Suprapubic skin (tissue), 4 donors: ENCODE measurements at regions not wholly inside any gene's neighbourhood (a gene's known extent, or its start where the extent isn't known, plus 50 kb on each side); places are given as distances from the start of the nearest gene placed in this dataset.

Experiments used
- EP300 ChIP-seq: sonication (generic); formaldehyde crosslinking; IDR thresholded peaks from one replicate; pipeline ENCODE4 v1.6.1; 2017; ENCODE audit warnings: antibody characterized with exemption
- POLR2AphosphoS5 ChIP-seq, 3 donors: sonication (generic); formaldehyde crosslinking; IDR thresholded peaks; one replicate each; pipeline ENCODE4 v1.6.1; 2017; ENCODE audit warnings: antibody characterized with exemption in 3 of 3
- TF ChIP-seq, protein P1 (sequence below), 2 donors: fragments of 200-600 bp in 1 of 2; fragments of 450-650 bp in 1 of 2; sonication (generic) in 1 of 2; IDR thresholded peaks; one replicate each; pipeline ENCODE4 v1.5.1; 2016 to 2019; ENCODE audit warnings: antibody characterized with exemption in 2 of 2, mild to moderate bottlenecking in 1 of 2, moderate library complexity in 1 of 2

DNA sequence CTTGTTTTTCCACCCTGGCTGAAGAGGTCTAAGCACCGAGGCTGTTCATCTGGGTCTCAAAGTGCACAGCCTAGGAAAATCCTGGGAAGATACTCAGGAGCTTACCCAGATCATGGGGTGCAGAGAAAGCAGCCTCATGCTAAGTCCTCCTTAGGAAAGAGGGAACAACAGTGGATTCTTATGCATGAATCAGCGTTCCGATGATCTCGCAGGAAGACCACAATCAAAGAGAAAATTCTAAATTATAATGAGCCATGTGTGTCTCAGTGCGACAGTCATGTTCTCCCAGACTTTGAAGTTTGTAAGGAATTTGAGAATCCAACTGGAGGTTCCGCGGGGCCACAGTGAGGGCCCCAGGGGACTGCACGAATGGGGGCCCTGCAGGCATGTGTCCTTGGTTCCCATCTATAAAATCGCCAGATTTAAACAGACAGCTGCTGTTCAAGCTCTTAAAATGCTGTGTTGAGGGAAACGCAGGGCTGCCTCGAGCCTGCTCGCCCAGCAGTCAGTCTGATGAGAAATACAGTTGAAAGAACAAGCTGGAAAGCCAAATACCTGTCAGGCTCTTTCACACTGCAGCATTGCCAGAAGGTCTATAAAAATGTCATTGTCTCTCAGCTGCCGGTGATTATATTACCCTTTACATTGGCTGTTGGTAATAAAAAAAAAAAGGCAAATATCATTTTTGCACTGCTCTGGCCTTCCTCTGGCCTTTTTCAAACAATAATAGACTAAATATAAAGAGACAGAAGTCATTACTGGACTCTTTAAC lies 152.1 kb downstream of the PMP22 start:
- TF ChIP-seq, protein P1, sequence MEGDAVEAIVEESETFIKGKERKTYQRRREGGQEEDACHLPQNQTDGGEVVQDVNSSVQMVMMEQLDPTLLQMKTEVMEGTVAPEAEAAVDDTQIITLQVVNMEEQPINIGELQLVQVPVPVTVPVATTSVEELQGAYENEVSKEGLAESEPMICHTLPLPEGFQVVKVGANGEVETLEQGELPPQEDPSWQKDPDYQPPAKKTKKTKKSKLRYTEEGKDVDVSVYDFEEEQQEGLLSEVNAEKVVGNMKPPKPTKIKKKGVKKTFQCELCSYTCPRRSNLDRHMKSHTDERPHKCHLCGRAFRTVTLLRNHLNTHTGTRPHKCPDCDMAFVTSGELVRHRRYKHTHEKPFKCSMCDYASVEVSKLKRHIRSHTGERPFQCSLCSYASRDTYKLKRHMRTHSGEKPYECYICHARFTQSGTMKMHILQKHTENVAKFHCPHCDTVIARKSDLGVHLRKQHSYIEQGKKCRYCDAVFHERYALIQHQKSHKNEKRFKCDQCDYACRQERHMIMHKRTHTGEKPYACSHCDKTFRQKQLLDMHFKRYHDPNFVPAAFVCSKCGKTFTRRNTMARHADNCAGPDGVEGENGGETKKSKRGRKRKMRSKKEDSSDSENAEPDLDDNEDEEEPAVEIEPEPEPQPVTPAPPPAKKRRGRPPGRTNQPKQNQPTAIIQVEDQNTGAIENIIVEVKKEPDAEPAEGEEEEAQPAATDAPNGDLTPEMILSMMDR (IDR thresholded peaks at IDR 0.05), result no peak
- TF ChIP-seq POLR2AphosphoS5 (IDR thresholded peaks at IDR 0.05) (no peak), EP300 (no peak)
